HG03342 (cell line): ENCODE measurements at regions not wholly inside any gene's neighbourhood (a gene's known extent, or its start where the extent isn't known, plus 50 kb on each side); places are given as distances from the start of the nearest gene placed in this dataset.
"Not testable (repeated sequence)": the region's sequence is repeated elsewhere in the genome, so short reads cannot be mapped to it uniquely, and the experiment has no call there.

Experiments used
- ATAC-seq: cut with Tn5 transposase; IDR thresholded peaks from one replicate; pipeline ENCODE4 v1.9.1; 2021; ENCODE audit warnings: mild to moderate bottlenecking, moderate library complexity; ENCODE audit not compliant: unreplicated experiment

- ATAC-seq, result no peak
Observed at GRCh38 chr16:59484833-59485516, 750.9 kb upstream of the GOT2 start.

GRCh38 chr16:59478838-59479237 is 744.7 kb upstream of the GOT2 start:
- no peak for ATAC-seq

- no peak for ATAC-seq
Observed at GRCh38 chr16:59470556-59470955, 736.4 kb upstream of the GOT2 start.

GRCh38 chr16:59469266-59469665 is 735.1 kb upstream of the GOT2 start:
- ATAC-seq, result no peak

- ATAC-seq, result no peak
Observed at GRCh38 chr16:59463776-59464175, 729.7 kb upstream of the GOT2 start.

GRCh38 chr16:59459806-59460205 is 725.7 kb upstream of the GOT2 start:
- no peak for ATAC-seq

- no peak for ATAC-seq
Observed at GRCh38 chr16:59455497-59455896, 721.4 kb upstream of the GOT2 start.

- not testable (repeated sequence) for ATAC-seq
Observed at GRCh38 chr16:59450513-59450912, 716.4 kb upstream of the GOT2 start.

- no peak for ATAC-seq
Observed at GRCh38 chr16:59440502-59440901, 706.4 kb upstream of the GOT2 start.

- ATAC-seq, result no peak
Observed at GRCh38 chr16:59432896-59433295, 698.8 kb upstream of the GOT2 start.

- no peak for ATAC-seq
Observed at GRCh38 chr16:59432276-59432675, 698.2 kb upstream of the GOT2 start.

GRCh38 chr16:59424714-59425273 is 690.7 kb upstream of the GOT2 start:
- no peak for ATAC-seq

GRCh38 chr16:59411961-59412841 is 678.1 kb upstream of the GOT2 start:
- no peak for ATAC-seq

GRCh38 chr16:59410451-59410850 is 676.3 kb upstream of the GOT2 start:
- no peak for ATAC-seq

- ATAC-seq, result no peak
Observed at GRCh38 chr16:59405802-59406201, 671.7 kb upstream of the GOT2 start.

GRCh38 chr16:59404509-59404908 is 670.4 kb upstream of the GOT2 start:
- no peak for ATAC-seq

GRCh38 chr16:59400830-59401229 is 666.7 kb upstream of the GOT2 start:
- ATAC-seq, result no peak

- ATAC-seq, result no peak
Observed at GRCh38 chr16:59397638-59398037, 663.5 kb upstream of the GOT2 start.

- ATAC-seq, result no peak
Observed at GRCh38 chr16:59394526-59394925, 660.4 kb upstream of the GOT2 start.

GRCh38 chr16:59392911-59393310 is 658.8 kb upstream of the GOT2 start:
- no peak for ATAC-seq

- no peak for ATAC-seq
Observed at GRCh38 chr16:59391617-59392364, 657.7 kb upstream of the GOT2 start.
